ENCODE measurements at regions not wholly inside any gene's neighbourhood (a gene's known extent, or its start where the extent isn't known, plus 50 kb on each side); places are given as distances from the start of the nearest gene placed in this dataset.
"Not testable (repeated sequence)": the region's sequence is repeated elsewhere in the genome, so short reads cannot be mapped to it uniquely, and the experiment has no call there.

DNA sequence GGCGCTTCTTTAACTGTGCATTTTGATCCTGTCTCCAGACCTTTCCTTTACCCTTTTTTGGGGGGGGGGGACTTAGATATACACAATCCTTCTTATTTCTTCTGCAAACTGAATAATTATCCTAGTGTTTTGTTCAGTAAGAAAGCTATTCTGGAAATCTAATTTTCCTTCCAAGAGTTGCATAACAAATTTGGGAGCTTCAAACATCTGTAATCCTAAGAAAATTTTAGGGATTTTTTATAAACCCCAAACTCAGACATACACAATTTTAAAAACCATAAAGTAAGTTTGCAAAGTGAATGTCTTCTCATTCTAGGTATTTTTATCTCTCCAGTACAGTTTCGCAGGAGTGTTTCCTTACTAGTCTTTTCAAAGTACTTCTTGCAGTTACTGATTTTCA lies 182.7 kb upstream of the E2F7 start:
- no peak for DNase-seq

DNA sequence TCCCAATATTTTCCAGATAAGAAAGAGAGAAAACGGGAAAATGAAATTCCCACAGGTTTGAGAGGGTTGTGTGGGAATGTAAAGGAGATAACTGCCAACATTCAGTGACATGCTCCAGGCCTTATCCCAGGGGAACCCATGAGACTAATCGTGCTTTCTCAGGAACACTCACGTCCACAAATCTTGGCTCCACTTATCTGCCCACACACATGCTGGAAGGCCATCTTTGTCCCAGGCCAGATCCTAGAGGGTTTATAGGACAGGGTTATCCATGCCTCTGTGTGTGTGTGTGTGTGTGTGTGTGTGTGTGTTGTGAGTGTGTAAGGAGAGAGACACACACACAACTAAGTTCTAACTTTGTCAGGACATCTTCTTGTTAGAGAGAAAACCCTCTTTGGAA lies 182.2 kb upstream of the E2F7 start:
- DNase-seq, result no peak

DNA sequence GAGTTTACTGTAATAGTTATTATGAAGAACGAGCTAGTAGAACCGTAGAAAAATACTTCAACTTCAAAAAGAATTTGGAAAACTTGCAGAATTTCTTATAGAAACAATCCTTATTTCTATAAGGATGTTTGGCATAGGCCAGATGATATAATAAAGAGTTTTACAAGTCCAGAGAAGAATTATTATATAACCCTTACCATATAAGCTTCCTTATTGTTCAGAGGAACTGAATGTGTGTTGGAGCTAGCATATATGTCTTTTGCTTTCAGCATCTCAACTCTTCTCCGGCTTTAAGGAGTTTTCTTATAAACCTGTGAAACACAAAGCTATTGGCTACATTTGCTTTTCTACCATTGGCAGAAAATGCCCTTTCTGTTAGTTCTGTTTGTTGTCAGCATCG lies 178.0 kb upstream of the E2F7 start:
- DNase-seq, result no peak

DNA sequence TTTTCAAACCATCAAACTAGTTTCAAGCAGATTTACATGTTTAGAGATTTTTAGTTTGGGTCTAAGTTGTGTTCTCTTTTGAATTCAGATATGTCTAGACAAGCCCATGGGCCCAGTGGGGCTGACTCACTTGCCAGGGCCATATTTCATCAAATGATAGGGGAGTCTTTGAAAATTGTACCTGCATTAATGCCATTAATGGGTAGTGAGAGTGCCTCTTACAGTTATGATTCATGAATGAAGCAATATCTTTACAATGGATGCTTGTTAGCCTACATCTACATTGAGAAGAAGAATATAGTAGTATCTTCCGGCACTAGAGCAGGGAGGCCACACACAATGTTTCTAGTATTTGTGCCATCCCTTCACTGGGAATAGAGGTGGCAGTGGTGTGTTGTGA lies 174.2 kb upstream of the E2F7 start:
- DNase-seq, result no peak

DNA sequence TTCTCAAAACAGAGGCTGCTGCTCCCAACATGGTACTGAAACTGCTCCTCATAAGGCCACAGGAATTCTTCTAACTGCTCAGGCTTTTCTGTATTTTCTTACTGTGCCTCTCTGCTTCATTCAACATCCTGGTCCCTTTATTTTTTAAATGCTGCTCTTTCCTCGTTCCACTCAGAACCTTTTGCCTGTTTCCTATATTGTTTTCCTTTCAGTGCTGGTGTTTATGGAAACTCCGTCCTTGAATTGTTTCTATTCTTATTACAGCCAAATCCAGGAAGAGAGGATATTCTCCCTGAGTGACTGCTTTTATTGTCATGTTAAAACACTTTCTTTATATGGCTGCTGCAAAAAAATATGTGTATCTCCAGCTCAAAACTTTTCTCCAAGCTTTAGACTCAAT lies 173.0 kb upstream of the E2F7 start:
- no peak for DNase-seq

DNA sequence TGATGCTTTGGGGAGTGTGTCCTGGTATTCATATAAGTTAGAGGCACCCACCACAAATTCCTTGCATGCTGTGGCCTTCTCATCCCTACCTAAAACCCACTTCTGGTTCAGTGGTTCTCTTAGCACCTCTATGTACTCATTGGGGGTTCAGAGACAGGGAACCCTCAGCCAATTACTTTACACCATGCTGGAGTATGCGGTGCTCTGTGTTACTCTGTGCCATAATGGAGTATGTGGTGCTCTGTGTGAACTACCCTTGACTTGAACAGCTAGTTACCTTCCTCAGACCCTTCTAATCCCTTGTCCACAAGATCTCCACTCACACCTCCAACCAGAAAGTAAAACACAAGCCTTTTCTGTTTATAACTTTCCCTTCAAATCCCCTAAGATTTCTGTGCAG lies 172.5 kb upstream of the E2F7 start:
- no peak for DNase-seq

DNA sequence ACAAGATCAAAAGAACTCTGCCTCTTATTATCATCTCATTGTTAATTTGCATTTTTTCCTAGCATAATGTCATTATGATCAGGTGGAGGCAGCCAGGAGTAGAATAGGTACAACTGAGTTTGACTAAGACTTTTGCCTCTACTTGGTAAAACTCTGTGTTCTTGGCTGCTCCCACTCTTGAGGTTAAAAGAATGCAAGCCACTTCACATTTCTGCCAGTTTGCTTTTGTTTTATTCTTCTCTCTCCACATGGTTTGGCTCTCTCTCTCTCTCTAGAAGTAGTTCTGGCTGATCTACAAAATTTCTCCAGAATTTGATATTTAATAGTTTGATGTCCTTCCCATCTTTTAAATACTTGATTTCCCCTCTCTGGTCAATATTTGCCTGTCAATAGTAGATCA lies 170.7 kb upstream of the E2F7 start:
- DNase-seq, result no peak

DNA sequence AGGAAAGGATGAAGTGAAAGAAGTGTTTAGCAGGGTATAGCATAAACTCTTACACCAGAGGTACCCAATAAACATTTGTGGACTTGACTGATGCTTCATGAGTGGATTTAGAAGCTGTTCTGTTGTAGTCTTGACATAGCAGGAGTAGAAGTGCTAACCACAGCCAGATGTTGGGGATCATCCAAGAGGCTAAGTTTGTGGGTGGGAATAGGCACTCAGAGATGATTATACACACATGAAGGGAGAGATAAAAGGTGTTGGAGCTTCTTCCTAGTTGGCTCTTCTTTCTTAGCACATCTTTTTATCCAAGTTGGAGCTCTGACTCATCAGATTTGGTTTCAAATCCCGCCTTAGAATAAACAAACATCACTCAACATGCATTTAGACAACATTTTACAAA lies 166.7 kb upstream of the E2F7 start:
- no peak for DNase-seq

DNA sequence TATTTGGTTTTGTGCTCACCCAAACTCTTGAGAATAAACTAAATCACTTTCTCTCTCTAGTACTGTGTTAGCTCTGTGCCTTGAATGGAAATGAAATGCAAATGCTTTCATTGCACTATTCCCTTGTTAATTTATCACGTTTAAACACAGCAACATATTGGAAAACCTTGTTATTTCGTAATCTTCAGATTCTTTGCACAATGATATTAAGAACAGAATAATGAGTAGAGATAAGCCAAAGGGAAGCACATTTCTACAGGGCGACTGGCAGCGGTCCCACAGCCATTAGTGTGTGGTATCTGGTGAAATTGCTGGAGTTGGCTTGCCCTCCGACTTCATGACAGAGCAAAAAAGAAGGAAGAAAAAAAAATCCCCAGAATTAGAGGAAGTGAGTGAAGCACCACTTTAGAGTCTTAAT lies 166.1 kb upstream of the E2F7 start:
- no peak for DNase-seq

DNA sequence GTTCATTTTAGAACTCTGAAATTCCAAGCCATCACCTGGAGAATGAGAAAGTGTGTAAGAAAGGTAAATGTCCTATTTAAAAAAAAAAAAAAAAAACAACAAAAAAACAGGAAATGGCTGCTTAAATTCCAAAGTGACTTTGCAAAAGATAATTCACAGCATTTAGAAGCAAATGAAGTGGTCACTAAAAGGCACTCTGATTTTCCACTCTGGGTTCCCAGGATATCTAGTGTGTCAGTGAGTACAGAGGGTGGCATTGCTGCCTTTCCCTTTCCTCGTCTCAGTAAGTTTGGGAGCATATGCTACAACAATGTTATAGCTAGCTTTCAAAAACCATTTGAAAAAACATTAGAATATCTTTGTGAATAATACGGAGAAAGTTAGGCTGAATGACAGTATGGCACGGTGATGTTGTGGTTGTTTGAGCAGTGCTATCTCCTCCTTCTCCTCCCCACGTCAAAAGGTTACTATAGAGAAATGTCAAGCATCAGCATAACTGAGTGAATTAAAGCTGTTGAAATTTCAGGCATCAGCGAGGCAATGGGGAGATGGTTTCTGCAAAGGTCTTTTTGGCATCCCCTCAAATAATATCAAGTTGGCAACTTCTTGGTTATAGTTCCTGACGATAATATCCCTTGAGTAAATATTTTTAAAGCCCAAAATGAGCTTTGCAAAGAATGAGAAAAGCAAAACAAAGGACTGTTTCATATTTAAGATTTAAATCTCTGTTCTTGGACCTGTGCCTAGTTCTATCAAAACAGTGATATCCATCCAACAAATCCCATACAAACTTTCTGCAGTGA lies 164.5 kb upstream of the E2F7 start:
- DNase-seq, result no peak

DNA sequence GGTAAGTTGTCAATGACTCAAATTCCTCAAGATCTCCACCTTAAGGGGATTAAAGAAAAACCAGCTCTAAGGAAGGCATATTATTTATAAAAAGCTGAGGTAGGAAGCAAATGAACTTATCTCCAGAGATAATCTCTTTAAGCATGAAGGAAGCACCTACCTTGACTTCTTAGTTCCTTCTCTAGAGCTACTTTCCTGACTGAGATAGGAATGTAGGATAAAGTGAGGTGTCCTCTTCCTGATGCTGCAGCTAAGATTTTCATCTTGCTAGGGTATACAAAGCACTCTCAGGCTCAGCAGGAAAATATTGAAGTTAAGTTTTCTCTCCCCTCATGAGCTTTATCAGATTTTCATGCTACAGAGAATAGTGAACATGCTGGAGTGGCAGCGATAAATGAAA lies 163.0 kb upstream of the E2F7 start:
- DNase-seq, result no peak

DNA sequence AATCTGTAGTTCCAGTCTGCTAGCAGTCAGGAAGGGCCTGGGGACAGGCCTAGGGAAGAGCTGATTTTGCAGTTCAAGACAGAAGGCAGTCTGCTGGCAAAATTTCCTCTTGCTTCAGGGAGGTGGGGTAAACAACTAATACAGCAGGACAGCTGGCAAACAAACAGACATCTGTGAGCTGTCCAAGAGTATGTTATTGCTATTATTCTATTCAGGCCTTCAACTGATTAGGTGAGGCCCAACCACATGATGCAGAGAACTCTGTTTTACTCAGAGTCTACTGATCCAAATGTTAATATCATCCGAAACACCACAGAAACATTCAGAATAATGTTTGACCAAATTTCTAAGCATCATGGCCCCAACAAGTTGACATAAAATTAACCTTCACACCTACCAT lies 161.0 kb upstream of the E2F7 start:
- no peak for DNase-seq

DNA sequence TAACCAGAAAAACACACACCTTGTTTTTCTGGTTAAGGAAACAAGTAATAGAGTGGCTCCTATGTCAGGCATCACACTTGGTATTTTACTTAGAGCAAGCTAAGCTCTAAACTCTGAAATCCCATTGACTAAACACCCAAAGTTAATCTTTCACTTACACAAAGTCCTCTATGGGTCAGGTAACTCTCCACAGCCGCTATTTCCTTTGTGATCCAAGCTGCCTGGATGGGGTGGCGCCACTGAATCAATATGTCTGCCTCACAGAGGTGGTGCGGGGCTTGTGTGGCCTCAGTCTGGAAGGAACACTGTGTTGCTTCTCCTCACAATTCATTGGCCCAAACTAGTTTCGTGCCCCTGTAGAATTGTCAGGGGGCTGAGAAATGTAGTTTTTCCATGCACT lies 160.0 kb upstream of the E2F7 start:
- no peak for DNase-seq

DNA sequence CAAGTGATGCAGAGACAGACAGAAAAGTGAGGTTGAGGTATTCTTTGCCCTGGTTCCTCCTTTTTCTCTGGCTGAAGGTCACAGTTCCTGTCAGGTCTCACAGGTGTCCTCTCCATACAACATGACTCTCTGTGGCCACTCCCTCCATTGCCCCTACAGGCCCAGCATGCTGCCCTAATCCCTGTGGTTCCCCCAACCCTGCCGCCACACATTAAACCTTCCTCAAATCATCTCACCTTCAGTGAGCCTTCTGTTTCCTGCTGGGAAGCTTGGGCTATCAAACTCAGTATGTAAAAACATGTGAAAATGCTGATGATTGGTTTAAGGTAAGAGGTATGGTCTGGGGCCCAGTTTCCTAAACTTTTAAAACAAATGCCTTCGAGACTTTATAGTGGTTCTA lies 159.0 kb upstream of the E2F7 start:
- DNase-seq, result no peak

DNA sequence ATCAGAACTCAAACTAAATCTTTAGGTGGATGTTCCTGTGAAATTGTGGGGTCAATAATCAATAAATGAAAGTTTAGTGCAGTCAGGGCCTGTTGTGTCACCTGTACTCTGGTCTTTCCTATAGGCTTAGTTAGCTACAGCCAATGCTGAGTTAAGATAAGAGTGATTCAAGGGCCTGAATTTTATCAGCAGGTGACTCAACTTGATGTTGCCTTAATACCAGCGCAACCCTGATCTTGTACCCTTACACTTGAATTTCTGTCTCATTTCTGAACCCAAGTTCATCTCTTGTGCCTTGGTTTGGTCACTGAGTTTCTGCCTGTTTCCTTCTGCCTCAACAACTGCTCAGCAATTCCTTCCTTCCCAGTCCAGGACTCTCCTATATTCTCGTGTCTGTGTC lies 157.0 kb upstream of the E2F7 start:
- no peak for DNase-seq

DNA sequence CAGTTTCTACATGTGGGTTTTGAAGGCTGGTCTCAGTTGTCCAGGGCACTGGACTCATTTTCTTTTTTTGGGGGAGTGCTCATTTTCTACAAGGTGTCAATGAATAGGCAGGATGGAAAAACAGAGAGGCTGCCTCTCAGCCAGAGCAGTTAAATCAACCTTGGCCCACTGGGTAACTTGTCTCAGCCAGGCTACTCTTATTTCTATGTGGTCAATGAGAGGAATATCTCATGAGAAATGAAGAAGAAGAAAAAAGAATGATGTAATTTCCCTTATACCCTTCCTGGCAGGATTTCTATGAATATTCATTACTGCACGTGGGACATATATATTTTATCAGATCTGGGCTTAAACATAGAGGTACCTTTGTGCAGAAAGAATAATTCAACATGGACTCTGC lies 155.2 kb upstream of the E2F7 start:
- no peak for DNase-seq

DNA sequence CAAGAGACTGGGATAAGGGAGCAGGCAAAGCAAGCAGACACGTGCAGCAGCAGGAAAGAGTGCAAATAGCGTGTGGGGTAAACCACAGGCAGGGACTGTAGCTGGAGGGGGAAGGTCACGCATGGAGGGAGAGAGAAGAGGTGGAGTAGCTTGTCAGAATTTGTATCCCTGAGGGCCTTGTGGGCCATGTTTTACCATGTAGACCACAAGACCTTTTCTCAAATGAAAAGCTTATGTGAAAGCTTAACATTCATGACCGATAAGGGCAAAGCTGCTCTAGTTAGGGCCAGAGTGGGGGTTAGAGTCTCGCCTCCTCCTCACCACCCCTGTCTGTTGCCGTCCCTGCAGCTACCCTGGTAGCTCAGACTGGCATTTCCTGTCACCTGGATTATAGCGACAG lies 152.9 kb upstream of the E2F7 start:
- DNase-seq, result no peak

DNA sequence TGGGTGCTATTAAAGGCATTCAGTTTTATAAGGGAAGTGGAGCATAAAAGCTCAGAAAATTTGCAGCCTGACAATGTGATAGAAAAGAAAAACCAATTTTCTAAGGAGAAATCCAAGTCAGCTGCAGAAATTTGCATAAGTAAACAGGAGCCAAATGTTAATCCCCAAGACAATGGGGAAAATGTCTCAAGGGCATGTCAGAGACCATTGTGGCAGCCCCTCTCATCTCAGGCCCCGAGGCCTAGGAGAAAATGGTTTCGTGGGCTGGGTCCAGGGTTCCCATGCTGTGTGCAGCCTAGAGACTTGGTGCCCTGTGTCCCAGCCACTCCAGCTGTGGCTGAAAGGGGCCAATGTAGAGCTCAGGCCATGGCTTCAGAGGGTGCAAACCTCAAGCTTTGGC lies 150.8 kb upstream of the E2F7 start:
- DNase-seq, result not testable (repeated sequence)

DNA sequence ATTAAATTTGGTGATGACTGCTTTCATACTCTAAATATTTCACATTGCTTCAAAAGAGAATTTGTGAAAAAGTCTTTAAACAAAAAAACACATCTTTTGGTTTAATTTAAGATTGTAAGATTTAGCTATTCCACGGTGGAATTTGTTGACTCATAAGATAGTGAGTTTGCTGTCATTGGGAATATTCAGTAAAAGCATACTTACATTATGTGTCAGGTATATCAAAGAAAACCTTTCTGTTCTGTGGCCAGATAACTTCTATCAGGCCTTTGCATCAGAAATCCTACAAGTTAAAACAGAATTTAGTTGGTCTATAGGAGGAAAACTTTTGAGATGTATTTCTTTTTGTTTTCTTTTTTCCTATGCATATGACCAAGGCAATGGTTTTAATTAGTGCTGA lies 148.8 kb upstream of the E2F7 start:
- DNase-seq, result no peak

DNA sequence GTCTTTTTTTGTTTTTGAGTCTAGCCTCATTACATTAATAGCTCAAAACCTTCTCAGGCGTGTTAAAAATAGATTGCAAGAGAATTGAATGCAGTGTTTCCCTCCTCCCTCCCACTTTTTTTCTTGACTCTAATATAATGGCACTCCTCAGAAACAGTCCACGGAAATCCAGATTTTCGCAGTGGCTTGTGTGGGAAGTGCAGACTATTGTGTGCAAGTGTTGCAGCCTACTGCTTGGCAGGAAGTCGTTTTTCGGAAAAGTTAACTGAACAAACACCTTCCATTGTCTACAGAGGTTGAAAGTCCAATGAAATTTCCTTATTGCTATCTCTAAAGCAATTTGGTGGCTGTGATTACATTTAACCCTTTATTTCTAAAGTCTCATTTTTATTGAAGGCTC lies 147.9 kb upstream of the E2F7 start:
- DNase-seq, result no peak

DNA sequence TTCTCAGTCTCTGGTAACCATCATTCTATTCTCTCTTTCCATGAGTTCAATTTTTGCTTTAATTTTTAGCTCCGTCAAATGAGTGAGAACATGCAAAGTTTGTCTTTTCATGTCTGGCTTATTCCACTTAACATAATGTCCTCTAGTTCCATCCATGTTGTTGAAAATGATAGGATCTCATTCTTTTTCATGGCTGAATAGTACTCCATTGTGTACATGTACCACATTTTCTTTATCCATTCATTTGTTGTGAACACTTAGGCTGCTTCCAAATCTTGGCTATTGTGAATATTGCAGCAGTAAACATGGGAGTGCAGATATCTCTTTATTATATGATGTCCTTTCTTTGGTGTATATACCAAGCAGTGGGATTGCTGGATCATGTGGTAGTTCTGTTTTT lies 145.4 kb upstream of the E2F7 start:
- no peak for DNase-seq

DNA sequence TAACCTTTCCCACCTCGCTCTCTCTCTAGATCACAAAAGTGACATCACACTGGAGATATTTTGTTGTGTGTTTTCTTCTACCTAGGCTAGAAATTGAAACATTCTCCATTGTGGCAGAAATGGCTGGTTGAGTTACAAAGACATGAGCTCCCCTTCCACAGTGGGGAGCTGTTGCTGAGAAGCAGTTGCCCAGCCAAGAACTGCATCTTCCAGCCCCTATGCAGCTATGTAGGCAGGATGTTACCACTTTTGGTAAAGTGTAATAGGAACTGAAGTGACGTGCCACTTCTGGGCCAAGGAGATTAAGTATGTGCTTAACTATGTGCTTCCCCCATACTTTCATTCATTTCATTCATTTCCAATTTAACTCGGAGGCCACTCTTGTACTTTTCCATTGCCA lies 138.7 kb upstream of the E2F7 start:
- no peak for DNase-seq

DNA sequence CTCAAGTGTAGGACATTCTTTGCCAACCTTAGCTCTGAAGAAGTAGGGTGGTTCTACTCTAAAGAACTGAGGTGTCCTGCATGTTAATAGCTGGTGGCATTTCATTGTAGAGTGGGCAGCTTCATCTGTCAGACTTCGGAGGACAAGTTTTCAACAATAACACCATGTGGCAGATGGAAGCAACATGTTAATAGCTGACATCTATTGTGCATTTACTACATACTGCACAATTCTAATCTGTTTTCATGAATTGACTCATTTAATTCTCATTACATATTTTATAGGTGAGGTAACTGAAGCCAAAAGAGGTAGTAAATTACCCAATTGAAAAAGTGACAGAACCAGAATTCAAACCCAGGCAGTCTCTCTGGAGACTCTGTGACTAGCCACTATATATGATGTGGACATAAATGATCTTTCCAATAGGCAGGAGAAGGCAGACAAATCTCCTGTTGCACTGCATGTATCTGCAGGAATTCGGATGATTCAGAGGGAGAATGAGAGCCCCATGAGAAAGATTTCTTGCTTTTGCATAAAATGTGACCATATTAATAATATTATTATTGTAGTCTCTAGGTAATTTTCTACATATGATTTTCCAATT lies 137.2 kb upstream of the E2F7 start:
- DNase-seq, result no peak

DNA sequence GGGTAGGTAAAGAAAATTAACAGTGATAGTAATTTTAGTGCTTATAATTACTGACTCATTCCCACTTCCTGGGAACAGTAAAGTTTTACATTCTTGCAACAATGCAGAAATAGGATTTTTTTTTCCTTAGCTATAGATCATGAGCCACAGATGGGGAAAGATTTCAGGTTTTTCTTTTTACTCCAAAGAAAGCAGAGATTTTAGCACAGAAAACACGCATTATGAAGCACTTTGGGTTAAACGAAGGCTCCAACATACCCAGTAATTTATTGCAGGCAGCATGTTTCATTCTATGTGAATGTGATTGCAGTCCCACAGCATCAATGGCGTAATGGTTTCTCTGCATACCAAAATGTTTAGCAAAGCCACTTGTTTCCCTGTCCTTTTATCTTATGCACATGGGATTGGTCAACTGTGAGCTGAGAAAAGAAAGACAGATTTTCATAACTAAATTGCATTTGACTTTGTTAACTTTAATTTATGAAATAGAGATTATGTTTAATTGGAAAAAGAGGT lies 124.6 kb upstream of the E2F7 start:
- no peak for DNase-seq

DNA sequence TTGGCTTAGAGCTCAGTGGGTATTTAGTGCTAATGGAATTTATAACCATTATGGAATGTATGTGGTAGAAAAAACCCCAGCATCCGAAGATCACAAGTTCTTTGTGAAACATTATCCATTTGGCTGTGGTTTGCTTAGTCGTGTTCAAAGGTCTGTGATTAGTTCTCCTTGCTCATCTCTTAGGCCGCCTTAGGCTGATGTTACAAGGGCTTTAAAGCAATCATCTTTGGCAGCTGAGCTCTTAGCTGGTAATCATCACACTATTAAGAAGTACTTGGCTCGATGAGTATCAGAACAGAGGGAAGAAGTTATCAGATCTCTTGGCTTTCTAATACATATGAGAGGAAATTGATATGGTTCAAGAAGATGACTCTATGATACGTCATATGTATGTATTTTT lies 124.1 kb upstream of the E2F7 start:
- DNase-seq, result no peak

Measured in stimulated activated CD4-positive, alpha-beta T cell treated with anti-CD3 and anti-CD28 coated beads, Interleukin-12 subunit alpha, Interleukin-12 subunit beta, amount 100 ng/mL, for 4 hours (primary cell).